RWPE2 (cell line): ENCODE measurements at regions not wholly inside any gene's neighbourhood (a gene's known extent, or its start where the extent isn't known, plus 50 kb on each side); places are given as distances from the start of the nearest gene placed in this dataset.
A peak's percentile ranks its signal among the peaks of the same experiment; 100 is the strongest.

Experiments used
- ATAC-seq: fragments of 200-7000 bp; cut with Tn5 transposase; 3 replicates; pipeline ENCODE4 v1.9.1; 2021; ENCODE audit warnings: low read depth
- DNase-seq: peaks from one replicate; pipeline ENCODE4 v3.0.0-alpha.2; 2020; ENCODE audit warnings: low spot score
- H3K27ac ChIP-seq: fragments of 450-650 bp; 2 replicates; pipeline ENCODE4 v1.5.1; 2017; ENCODE audit warnings: mild to moderate bottlenecking; ENCODE audit not compliant: poor library complexity, severe bottlenecking
- H3K27me3 ChIP-seq: fragments of 250-450 bp; sonication (Bioruptor Pico); 2 replicates; pipeline ENCODE4 v1.5.1; 2021; ENCODE audit warnings: mild to moderate bottlenecking, moderate library complexity; ENCODE audit not compliant: insufficient read depth, poor library complexity, severe bottlenecking
- H3K36me3 ChIP-seq: fragments of 250-450 bp; sonication (Bioruptor Pico); 2 replicates; pipeline ENCODE4 v1.5.1; 2020; ENCODE audit warnings: low read depth, mild to moderate bottlenecking, moderate library complexity
- H3K4me1 ChIP-seq: fragments of 250-450 bp; sonication (Bioruptor Pico); 2 replicates; pipeline ENCODE4 v1.5.1; 2021; ENCODE audit warnings: mild to moderate bottlenecking, moderate library complexity; ENCODE audit not compliant: insufficient read depth, poor library complexity, severe bottlenecking
- H3K4me3 ChIP-seq: fragments of 250-450 bp; sonication (Bioruptor Pico); 2 replicates; pipeline ENCODE4 v1.5.1; 2021; ENCODE audit warnings: mild to moderate bottlenecking, moderate library complexity; ENCODE audit not compliant: severe bottlenecking
- H3K9me3 ChIP-seq: fragments of 250-450 bp; sonication (Bioruptor Pico); 2 replicates; pipeline ENCODE4 v1.5.1; 2021; ENCODE audit warnings: mild to moderate bottlenecking, moderate library complexity; ENCODE audit not compliant: severe bottlenecking
- TF ChIP-seq, protein P1 (sequence below): fragments of 450-650 bp; IDR thresholded peaks from one replicate; pipeline ENCODE4 v1.5.1; 2017; ENCODE audit warnings: mild to moderate bottlenecking, moderate library complexity; ENCODE audit not compliant: poor library complexity, severe bottlenecking

DNA sequence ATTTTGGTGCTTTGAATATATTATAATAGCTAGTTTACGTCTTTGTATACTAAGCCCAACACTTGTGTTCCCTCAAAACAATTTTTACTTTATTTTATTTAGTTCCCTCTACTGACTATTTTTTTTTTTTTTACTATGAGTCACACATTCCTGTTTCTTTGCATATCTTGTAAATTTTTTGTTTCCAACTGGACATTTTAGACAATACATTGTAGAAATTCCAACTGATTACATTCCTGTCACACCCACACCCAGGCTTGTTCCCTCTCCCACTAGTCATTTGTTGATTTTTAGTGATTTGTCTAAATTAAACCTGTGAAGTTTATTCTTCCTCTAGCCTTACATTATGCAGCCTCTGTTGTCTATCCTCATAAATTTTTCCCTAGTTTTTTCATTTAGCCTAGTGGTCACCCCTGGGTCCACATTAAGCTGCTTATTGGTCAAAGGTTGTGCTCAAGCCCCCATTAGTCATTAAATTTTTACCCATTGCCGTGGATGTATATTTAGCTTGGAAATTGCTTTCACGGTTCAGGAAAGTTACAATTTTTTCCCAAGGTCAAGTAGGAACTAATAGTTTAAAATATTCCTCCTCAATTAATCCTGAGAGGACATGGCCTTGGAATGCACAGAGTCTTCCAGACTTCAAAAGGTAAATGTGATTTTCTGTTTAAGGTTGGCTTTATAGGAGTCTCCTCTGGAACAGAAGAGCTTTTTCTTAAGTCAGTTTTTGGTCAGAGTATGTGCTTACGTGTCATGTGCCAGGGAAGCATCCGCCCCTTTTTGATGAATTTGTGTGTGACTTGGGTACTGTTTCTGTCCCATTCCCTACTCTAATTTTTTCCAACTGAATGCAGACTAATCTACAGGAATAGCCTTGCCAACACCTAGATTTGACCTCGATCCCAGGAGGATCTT, 207.6 kb upstream of the TMEM72 start:
- Histone ChIP-seq H3K9me3 (peaks cover 9% of the 10 kb centered on the region), H3K4me1 (peaks cover 27% of the 10 kb centered on the region), H3K27ac (peak overlapping the region; percentile 87), H3K27me3 (no peaks in the 10 kb centered on the region), H3K36me3 (no peaks in the 10 kb centered on the region), H3K4me3 (no peak overlapping the region)
- TF ChIP-seq, protein P1, sequence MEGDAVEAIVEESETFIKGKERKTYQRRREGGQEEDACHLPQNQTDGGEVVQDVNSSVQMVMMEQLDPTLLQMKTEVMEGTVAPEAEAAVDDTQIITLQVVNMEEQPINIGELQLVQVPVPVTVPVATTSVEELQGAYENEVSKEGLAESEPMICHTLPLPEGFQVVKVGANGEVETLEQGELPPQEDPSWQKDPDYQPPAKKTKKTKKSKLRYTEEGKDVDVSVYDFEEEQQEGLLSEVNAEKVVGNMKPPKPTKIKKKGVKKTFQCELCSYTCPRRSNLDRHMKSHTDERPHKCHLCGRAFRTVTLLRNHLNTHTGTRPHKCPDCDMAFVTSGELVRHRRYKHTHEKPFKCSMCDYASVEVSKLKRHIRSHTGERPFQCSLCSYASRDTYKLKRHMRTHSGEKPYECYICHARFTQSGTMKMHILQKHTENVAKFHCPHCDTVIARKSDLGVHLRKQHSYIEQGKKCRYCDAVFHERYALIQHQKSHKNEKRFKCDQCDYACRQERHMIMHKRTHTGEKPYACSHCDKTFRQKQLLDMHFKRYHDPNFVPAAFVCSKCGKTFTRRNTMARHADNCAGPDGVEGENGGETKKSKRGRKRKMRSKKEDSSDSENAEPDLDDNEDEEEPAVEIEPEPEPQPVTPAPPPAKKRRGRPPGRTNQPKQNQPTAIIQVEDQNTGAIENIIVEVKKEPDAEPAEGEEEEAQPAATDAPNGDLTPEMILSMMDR = no peak
- peak; percentile 73 for ATAC-seq
- DNase-seq = no peak

- no peaks in the 10 kb centered on the region for H3K27me3 ChIP-seq
- DNase-seq (no peak), ATAC-seq (no peak)
- TF ChIP-seq, protein P1 = no peak
- peaks cover 27% of the 10 kb centered on the region for H3K4me1 ChIP-seq
- H3K4me3 ChIP-seq = no peak overlapping the region
- peaks cover 9% of the 10 kb centered on the region for H3K9me3 ChIP-seq
- H3K36me3 ChIP-seq = no peaks in the 10 kb centered on the region
- peak overlapping the region; percentile 87 for H3K27ac ChIP-seq
Measured at GRCh38 chr10:44704616-44705015, 206.5 kb upstream of the TMEM72 start.

GRCh38 chr10:44706745-44707144, 204.4 kb upstream of the TMEM72 start:
- peaks cover 27% of the 10 kb centered on the region for H3K4me1 ChIP-seq
- DNase-seq (no peak), ATAC-seq (peak; percentile 98)
- H3K36me3 ChIP-seq = no peaks in the 10 kb centered on the region
- H3K9me3 ChIP-seq = peaks cover 1% of the 10 kb centered on the region
- H3K4me3 ChIP-seq = no peak overlapping the region
- H3K27ac ChIP-seq = peak overlapping the region; percentile 11
- TF ChIP-seq, protein P1 = no peak
- no peaks in the 10 kb centered on the region for H3K27me3 ChIP-seq

DNA sequence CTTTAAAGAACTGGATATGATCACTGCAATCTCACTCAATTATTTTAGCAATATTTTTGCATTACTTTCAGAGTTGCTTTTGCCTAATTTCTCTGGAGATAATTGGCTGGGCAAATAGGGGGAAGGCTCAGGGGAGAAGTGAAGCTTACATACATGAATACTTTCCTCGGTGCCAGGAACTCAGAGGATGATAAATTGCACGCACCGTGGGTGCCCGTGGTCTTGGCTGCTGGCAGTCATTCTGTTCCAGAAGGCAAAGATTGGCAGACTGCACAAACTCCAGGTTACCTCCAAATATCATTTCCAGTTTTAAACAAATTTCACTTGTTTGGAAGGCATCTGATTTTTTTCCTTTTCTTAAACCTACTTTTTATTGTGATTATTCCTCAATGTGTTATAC, 197.8 kb upstream of the TMEM72 start:
- DNase-seq = no peak
- H3K4me1 ChIP-seq = peaks cover 14% of the 10 kb centered on the region

More for the DNA sequence above, 197.8 kb upstream of the TMEM72 start:
- TF ChIP-seq, protein P1 = no peak
- H3K9me3 ChIP-seq = no peaks in the 10 kb centered on the region
- H3K4me3 ChIP-seq = no peak overlapping the region
- H3K27ac ChIP-seq = no peak overlapping the region
- no peaks in the 10 kb centered on the region for H3K27me3 ChIP-seq
- H3K36me3 ChIP-seq = no peaks in the 10 kb centered on the region
- ATAC-seq = no peak
